ENCODE measurements at regions not wholly inside any gene's neighbourhood (a gene's known extent, or its start where the extent isn't known, plus 50 kb on each side); places are given as distances from the start of the nearest gene placed in this dataset.
A peak's percentile ranks its signal among the peaks of the same experiment; 100 is the strongest.

- TF ChIP-seq, protein P1, sequence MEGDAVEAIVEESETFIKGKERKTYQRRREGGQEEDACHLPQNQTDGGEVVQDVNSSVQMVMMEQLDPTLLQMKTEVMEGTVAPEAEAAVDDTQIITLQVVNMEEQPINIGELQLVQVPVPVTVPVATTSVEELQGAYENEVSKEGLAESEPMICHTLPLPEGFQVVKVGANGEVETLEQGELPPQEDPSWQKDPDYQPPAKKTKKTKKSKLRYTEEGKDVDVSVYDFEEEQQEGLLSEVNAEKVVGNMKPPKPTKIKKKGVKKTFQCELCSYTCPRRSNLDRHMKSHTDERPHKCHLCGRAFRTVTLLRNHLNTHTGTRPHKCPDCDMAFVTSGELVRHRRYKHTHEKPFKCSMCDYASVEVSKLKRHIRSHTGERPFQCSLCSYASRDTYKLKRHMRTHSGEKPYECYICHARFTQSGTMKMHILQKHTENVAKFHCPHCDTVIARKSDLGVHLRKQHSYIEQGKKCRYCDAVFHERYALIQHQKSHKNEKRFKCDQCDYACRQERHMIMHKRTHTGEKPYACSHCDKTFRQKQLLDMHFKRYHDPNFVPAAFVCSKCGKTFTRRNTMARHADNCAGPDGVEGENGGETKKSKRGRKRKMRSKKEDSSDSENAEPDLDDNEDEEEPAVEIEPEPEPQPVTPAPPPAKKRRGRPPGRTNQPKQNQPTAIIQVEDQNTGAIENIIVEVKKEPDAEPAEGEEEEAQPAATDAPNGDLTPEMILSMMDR (conservative IDR thresholded peaks at IDR 0.05; ENCODE audit: low read depth), result no peak
- CTCF ChIA-PET, result interaction anchor here (0.6 kb wide), 1 partner anchor 1219 kb away, joined by 4 read pairs; no protein-coding TSS in a partner anchor
- no peak overlapping the region for H3K27ac ChIP-seq
- POLR2A ChIA-PET (ENCODE audit: low non-redundant PET), result no interaction called here
- DNase-seq (ENCODE audit: low spot score), result no peak
Observed at GRCh38 chr1:218775501-218776021, 398.1 kb upstream of the LYPLAL1 start.

DNA sequence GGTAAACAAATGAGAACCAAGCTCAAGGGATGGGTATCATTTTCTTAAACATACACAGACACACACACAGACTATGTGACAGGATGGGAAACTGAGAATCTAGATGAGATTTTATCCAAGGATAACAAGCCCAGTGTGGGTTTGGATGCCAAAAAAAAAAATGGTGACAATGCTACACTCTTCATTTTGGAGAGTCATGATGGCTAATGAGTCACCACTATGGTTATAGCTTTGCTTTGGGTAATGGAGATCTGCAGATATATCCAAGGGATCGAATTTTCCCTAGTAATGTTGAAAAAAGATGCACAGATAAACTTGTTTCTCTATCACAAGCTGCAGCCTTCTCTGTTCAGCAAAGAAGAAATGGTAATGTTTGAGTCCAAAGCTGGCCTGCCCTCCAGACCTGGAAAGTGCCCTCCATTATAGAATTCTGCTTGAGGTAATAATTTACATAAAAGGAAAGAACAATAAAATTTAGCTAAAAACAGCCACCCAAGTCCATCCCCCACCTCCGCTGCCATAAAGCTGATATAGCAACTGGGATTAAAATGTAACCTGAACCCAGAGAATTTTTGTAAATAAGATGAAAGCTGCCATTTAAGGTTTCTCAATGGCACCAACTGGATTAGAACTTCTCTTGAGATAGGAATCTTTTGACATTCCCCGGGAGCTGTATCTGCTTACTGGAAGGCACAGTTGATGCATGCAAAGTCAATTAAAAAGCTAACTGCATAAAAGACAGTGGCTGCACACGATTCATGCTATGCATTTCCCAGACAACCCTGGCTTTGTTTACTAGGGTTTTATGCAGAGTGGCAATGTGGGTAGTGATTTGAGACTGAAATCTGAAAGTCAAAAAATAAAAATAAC is 395.2 kb upstream of the LYPLAL1 start:
- TF ChIP-seq, protein P1 (conservative IDR thresholded peaks at IDR 0.05; ENCODE audit: low read depth), result no peak
- H3K27ac ChIP-seq, result no peak overlapping the region
- DNase-seq (ENCODE audit: low spot score), result no peak
- ChIA-PET CTCF (no interaction called here), POLR2A (ENCODE audit: low non-redundant PET) (no interaction called here)

- POLR2A ChIA-PET (ENCODE audit: low non-redundant PET), result no interaction called here
- DNase-seq (ENCODE audit: low spot score), result peak; percentile 11
- no peak overlapping the region for H3K27ac ChIP-seq
- CTCF ChIA-PET, result interaction anchor here (0.8 kb wide), 1 partner anchor 14 kb away, joined by 3 read pairs; no protein-coding TSS in a partner anchor
- TF ChIP-seq, protein P1 (conservative IDR thresholded peaks at IDR 0.05; ENCODE audit: low read depth), result no peak
Observed at GRCh38 chr1:218779341-218780100, 394.2 kb upstream of the LYPLAL1 start.

GRCh38 chr1:218783131-218783530 is 390.5 kb upstream of the LYPLAL1 start:
- POLR2A ChIA-PET (ENCODE audit: low non-redundant PET), result no interaction called here
- no peak overlapping the region for H3K27ac ChIP-seq
- TF ChIP-seq, protein P1 (conservative IDR thresholded peaks at IDR 0.05; ENCODE audit: low read depth), result no peak
- DNase-seq (ENCODE audit: low spot score), result no peak
- CTCF ChIA-PET, result no interaction called here

DNA sequence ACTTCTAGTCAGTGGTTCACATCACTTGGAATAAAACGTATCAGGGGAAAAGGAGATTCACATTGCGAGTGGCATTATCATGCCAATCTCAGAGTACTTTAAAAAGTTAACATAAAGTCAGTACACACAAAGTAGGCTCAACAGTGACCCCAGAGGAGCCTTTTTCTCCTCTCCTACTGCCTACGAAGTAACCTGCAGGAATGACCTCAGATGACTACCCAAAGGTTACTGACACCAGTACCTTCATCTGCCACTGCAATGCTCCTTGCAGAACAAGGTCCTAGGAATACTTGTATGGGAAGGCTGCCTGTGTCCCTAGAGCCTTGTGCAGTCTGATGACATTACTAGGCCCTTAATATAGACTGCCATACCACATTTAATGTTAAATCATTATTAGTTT is 389.8 kb upstream of the LYPLAL1 start:
- POLR2A ChIA-PET (ENCODE audit: low non-redundant PET), result no interaction called here
- no peak overlapping the region for H3K27ac ChIP-seq
- TF ChIP-seq, protein P1 (conservative IDR thresholded peaks at IDR 0.05; ENCODE audit: low read depth), result no peak
- CTCF ChIA-PET, result no interaction called here
- no peak for DNase-seq (ENCODE audit: low spot score)

GRCh38 chr1:218785928-218786327 is 387.8 kb upstream of the LYPLAL1 start:
- CTCF ChIA-PET, result no interaction called here
- no peak for DNase-seq (ENCODE audit: low spot score)
- TF ChIP-seq, protein P1 (conservative IDR thresholded peaks at IDR 0.05; ENCODE audit: low read depth), result no peak
- POLR2A ChIA-PET (ENCODE audit: low non-redundant PET), result no interaction called here
- H3K27ac ChIP-seq, result no peak overlapping the region
